ENCODE measurements at regions not wholly inside any gene's neighbourhood (a gene's known extent, or its start where the extent isn't known, plus 50 kb on each side); places are given as distances from the start of the nearest gene placed in this dataset.

- TF ChIP-seq CTCF (IDR thresholded peaks at IDR 0.05) (no peak), POLR2AphosphoS5 (IDR thresholded peaks at IDR 0.05) (no peak), POLR2A (IDR thresholded peaks at IDR 0.05) (no peak)
- Histone ChIP-seq H3K4me3 (no peak overlapping the region), H3K9me3 (no peaks in the 10 kb centered on the region), H3K27me3 (replicated peaks; ENCODE audit: insufficient read depth) (no peaks in the 10 kb centered on the region), H3K27ac (no peak overlapping the region), H3K4me1 (replicated peaks) (no peaks in the 10 kb centered on the region), H3K36me3 (no peaks in the 10 kb centered on the region)
- DNase-seq (ENCODE audit: low spot score): no peak
- 59% methylated on average over 11 of the region's 11 CpGs for WGBS
- intact Hi-C loops (cut with DNase I): no loop called here
Measured at GRCh38 chr16:27737513-27737912, 187.6 kb downstream of the KATNIP start.

Small RNA genes in the stretch of these regions (small RNA-seq; reads per million reads assigned to genes)
- 0 reads per million in 2 donors for gene RF00019
